Upper lobe of left lung (tissue), 6 donors: ENCODE measurements at regions not wholly inside any gene's neighbourhood (a gene's known extent, or its start where the extent isn't known, plus 50 kb on each side); places are given as distances from the start of the nearest gene placed in this dataset.

Experiments
- ATAC-seq, 2 donors: fragments of 200-7000 bp; cut with Tn5 transposase; one replicate each; pipeline ENCODE4 v1.9.1; 2022; ENCODE audit warnings: mild to moderate bottlenecking in 2 of 2, moderate library complexity in 2 of 2; ENCODE audit not compliant: low FRiP score in 2 of 2
- DNase-seq, 2 donors: peaks; one replicate each; pipeline ENCODE4 v3.0.0-alpha.2; 2019 to 2020
- H3K27ac ChIP-seq, 4 donors: fragments of 200-600 bp; sonication (generic); one replicate each; pipeline ENCODE4 v1.5.1; 2016 to 2019
- H3K27me3 ChIP-seq, 4 donors: fragments of 200-600 bp; sonication (generic); one replicate each; pipeline ENCODE4 v1.5.1; 2017 to 2019
- H3K36me3 ChIP-seq, 4 donors: fragments of 200-600 bp; sonication (generic); one replicate each; pipeline ENCODE4 v1.5.1; 2016 to 2019
- H3K4me1 ChIP-seq, 4 donors: fragments of 200-600 bp; sonication (generic); one replicate each; pipeline ENCODE4 v1.5.1; 2018 to 2019
- H3K4me3 ChIP-seq, 4 donors: fragments of 200-600 bp; sonication (generic); one replicate each; pipeline ENCODE4 v1.5.1; 2017 to 2019; ENCODE audit warnings: mild to moderate bottlenecking in 2 of 4, moderate library complexity in 1 of 4
- H3K9me3 ChIP-seq, 4 donors: fragments of 200-600 bp; sonication (generic); one replicate each; pipeline ENCODE4 v1.5.1; 2018 to 2019
- EP300 ChIP-seq, 4 donors: sonication (generic); formaldehyde crosslinking; IDR thresholded peaks; one replicate each; pipeline ENCODE4 v1.5.1; 2017; ENCODE audit warnings: antibody characterized with exemption in 4 of 4, control low read depth in 2 of 4
- POLR2A ChIP-seq, 4 donors: fragments of 450-650 bp; IDR thresholded peaks; one replicate each; pipeline ENCODE4 v1.5.1; 2016 to 2017; ENCODE audit warnings: antibody characterized with exemption in 4 of 4, mild to moderate bottlenecking in 2 of 4
- POLR2AphosphoS5 ChIP-seq, 2 donors: sonication (generic); formaldehyde crosslinking; IDR thresholded peaks; one replicate each; pipeline ENCODE4 v1.5.1; 2017; ENCODE audit warnings: antibody characterized with exemption in 2 of 2
- WGBS, 2 donors: methylation state at CpG; one replicate each; pipeline ENCODE4 v1.1.5; 2017 to 2018; 5-methylcytosine and 5-hydroxymethylcytosine counted together
- TF ChIP-seq, protein P1 (sequence below), 6 experiments: fragments of 450-650 bp in 4 of 6; fragments of 200-600 bp in 2 of 6; sonication (generic) in 2 of 6; IDR thresholded peaks; one replicate each; pipeline ENCODE4 v1.5.1; 2016 to 2019; ENCODE audit warnings: antibody characterized with exemption in 6 of 6
- donor health status: DM: no; HTN: no; CAD: no; lungs with moderate emphysema.
- donor health status: DM: no; HTN: yes; CAD: no; lungs with severe emphysema.

DNA sequence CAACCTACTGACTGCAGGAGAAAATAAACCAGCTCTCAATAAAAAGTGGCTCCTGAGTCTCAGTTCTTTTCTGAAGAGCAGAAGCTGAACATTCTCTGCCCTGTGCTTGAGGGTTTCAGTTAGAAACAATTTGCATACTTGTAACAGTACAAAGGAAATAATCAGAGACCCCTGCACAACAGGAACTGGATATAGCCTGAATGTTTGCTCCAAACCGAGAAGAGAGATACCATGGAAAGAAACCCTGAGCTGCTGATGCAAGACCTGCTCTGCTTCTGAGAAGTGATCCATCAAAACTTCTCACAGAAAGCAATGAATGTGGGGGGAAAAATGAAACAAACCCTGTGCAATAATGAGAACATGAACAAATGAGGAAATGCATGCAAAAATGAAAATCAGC lies 592.9 kb downstream of the SEMA5A start:
- TF ChIP-seq EP300 (IDR thresholded peaks at IDR 0.05), result no peak
- TF ChIP-seq, protein P1, sequence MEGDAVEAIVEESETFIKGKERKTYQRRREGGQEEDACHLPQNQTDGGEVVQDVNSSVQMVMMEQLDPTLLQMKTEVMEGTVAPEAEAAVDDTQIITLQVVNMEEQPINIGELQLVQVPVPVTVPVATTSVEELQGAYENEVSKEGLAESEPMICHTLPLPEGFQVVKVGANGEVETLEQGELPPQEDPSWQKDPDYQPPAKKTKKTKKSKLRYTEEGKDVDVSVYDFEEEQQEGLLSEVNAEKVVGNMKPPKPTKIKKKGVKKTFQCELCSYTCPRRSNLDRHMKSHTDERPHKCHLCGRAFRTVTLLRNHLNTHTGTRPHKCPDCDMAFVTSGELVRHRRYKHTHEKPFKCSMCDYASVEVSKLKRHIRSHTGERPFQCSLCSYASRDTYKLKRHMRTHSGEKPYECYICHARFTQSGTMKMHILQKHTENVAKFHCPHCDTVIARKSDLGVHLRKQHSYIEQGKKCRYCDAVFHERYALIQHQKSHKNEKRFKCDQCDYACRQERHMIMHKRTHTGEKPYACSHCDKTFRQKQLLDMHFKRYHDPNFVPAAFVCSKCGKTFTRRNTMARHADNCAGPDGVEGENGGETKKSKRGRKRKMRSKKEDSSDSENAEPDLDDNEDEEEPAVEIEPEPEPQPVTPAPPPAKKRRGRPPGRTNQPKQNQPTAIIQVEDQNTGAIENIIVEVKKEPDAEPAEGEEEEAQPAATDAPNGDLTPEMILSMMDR (IDR thresholded peaks at IDR 0.05), result no peak
- TF ChIP-seq POLR2A (IDR thresholded peaks at IDR 0.05), result no peak
- TF ChIP-seq POLR2AphosphoS5 (IDR thresholded peaks at IDR 0.05), result no peak
- H3K4me1 ChIP-seq, result no peaks in the 10 kb centered on the region

DNA sequence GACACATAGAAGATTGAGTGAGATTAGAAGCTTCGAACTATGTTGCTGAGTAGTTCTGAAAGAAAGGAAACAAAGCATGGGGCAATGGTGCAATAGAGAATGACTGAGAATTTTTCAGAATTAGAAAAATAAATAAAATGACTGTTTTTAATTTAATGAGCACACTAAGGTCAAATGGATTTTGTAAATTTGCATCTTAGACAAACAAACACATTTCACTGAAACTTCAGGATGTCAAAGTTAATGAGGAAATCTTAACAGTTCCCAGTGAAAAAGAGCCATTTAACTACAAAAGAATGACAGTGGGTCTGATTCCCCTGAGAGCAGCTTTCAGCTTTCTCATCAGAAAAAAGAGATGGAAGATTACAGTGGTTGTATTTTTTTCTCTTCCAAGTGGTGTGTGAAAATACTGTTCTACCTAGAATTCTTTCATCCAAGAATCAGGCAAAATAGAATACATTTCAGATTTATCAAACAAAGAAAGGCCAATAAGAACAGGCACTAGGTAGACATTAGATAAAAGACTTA lies 591.9 kb downstream of the SEMA5A start:
- no peaks in the 10 kb centered on the region for H3K9me3 ChIP-seq
- DNase-seq (no peak), ATAC-seq (no peak)
- H3K27ac ChIP-seq, result no peak overlapping the region
- TF ChIP-seq POLR2AphosphoS5 (IDR thresholded peaks at IDR 0.05) (no peak), POLR2A (IDR thresholded peaks at IDR 0.05) (no peak), EP300 (IDR thresholded peaks at IDR 0.05) (no peak)
- TF ChIP-seq, protein P1 (IDR thresholded peaks at IDR 0.05), result no peak
- WGBS, 2 donors, result 54 to 61% methylated on average over 1 of the region's 1 CpG
- no peaks in the 10 kb centered on the region for H3K27me3 ChIP-seq
- no peaks in the 10 kb centered on the region for H3K36me3 ChIP-seq
- H3K4me1 ChIP-seq, result no peaks in the 10 kb centered on the region
- no peak overlapping the region for H3K4me3 ChIP-seq

More for the DNA sequence above, 592.9 kb downstream of the SEMA5A start:
- no peak overlapping the region for H3K27ac ChIP-seq
- no peak overlapping the region for H3K4me3 ChIP-seq
- WGBS, 2 donors, result 9 to 25% methylated on average over 1 of the region's 1 CpG
- no peaks in the 10 kb centered on the region for H3K36me3 ChIP-seq
- H3K27me3 ChIP-seq, result no peaks in the 10 kb centered on the region
- H3K9me3 ChIP-seq, result no peaks in the 10 kb centered on the region
- no peak for ATAC-seq
- DNase-seq, result no peak

DNA sequence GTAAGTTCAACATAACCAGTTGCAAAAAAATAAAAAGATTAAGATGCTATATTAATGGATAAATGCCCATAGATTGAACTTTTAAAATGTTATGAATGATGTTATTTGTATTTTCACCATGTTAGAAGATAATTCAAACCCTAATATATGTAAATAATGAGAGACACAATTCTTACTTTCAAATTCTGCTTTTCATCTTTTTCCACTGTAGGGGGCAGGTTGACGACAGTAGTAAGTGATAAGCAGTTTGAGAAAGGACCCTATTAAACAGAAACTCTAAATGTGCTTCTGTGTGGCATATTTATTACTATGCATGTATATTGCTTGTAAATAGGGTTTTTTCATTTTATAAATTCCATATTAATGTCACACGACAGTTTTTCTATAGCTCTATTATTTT lies 591.1 kb downstream of the SEMA5A start:
- Histone ChIP-seq H3K27me3 (no peaks in the 10 kb centered on the region), H3K4me3 (no peak overlapping the region), H3K9me3 (no peaks in the 10 kb centered on the region), H3K4me1 (no peaks in the 10 kb centered on the region), H3K36me3 (no peaks in the 10 kb centered on the region), H3K27ac (no peak overlapping the region)
- ATAC-seq (no peak), DNase-seq (no peak)
- WGBS, 2 donors, result 31 to 56% methylated on average over 2 of the region's 2 CpGs
- TF ChIP-seq POLR2A (IDR thresholded peaks at IDR 0.05) (no peak), EP300 (IDR thresholded peaks at IDR 0.05) (no peak), POLR2AphosphoS5 (IDR thresholded peaks at IDR 0.05) (no peak)
- TF ChIP-seq, protein P1 (IDR thresholded peaks at IDR 0.05), result no peak

DNA sequence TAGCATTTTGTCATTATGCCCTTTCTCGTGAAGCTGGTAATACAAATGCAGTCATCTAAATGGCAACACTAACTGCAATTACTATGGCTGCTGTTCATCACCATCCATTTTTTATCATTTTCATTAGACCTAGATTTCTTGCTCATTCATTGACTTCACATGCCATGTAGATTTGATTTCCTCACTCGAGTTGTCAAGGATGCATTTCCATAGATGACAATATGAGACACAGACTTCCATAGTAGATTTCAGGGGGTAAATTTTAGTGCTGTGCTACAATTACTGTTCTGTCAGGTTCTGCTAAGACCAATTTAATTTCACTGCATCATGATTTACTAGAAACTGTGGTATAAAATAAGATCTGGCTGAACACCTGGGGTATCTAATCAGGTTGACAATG lies 589.2 kb downstream of the SEMA5A start:
- WGBS, 2 donors, result 85 to 87% methylated on average over 2 of the region's 2 CpGs
- no peak for ATAC-seq
- no peaks in the 10 kb centered on the region for H3K4me1 ChIP-seq

DNA sequence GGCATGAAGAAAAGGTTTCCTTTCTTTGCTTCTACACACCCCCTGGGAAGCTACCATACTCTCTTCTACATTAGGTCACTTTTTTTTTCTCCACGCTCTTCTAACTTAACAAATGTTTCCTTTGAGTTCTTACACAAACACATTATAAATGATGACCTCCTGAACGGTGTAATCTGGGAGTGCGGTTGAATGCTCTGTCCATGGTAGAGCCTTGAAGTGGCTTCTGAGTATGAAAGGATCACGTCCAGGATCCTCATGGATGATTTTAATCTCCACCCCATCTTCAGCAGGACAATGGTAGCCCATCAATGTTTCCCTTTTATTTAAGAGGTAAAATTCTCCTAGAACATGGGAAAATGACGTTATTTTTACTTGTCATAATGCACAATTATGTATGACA lies 587.3 kb downstream of the SEMA5A start:
- no peak overlapping the region for H3K27ac ChIP-seq
- H3K4me3 ChIP-seq, result no peak overlapping the region
- 46 to 55% methylated on average over 5 of the region's 5 CpGs for WGBS, 2 donors
- no peaks in the 10 kb centered on the region for H3K4me1 ChIP-seq
- no peak for DNase-seq
- no peak for ATAC-seq
- no peaks in the 10 kb centered on the region for H3K9me3 ChIP-seq
- no peaks in the 10 kb centered on the region for H3K27me3 ChIP-seq
- TF ChIP-seq, protein P1 (IDR thresholded peaks at IDR 0.05), result no peak
- TF ChIP-seq POLR2AphosphoS5 (IDR thresholded peaks at IDR 0.05), result no peak
- TF ChIP-seq EP300 (IDR thresholded peaks at IDR 0.05), result no peak
- no peak for TF ChIP-seq POLR2A (IDR thresholded peaks at IDR 0.05)
- H3K36me3 ChIP-seq, result no peaks in the 10 kb centered on the region

More for the DNA sequence above, 589.2 kb downstream of the SEMA5A start:
- no peak for DNase-seq
- TF ChIP-seq POLR2AphosphoS5 (IDR thresholded peaks at IDR 0.05), result no peak
- no peak for TF ChIP-seq EP300 (IDR thresholded peaks at IDR 0.05)
- TF ChIP-seq, protein P1 (IDR thresholded peaks at IDR 0.05), result no peak
- TF ChIP-seq POLR2A (IDR thresholded peaks at IDR 0.05), result no peak
- Histone ChIP-seq H3K4me3 (no peak overlapping the region), H3K36me3 (no peaks in the 10 kb centered on the region), H3K27ac (no peak overlapping the region), H3K27me3 (no peaks in the 10 kb centered on the region), H3K9me3 (no peaks in the 10 kb centered on the region)
